ENCODE measurements at regions not wholly inside any gene's neighbourhood (a gene's known extent, or its start where the extent isn't known, plus 50 kb on each side); places are given as distances from the start of the nearest gene placed in this dataset.

DNA sequence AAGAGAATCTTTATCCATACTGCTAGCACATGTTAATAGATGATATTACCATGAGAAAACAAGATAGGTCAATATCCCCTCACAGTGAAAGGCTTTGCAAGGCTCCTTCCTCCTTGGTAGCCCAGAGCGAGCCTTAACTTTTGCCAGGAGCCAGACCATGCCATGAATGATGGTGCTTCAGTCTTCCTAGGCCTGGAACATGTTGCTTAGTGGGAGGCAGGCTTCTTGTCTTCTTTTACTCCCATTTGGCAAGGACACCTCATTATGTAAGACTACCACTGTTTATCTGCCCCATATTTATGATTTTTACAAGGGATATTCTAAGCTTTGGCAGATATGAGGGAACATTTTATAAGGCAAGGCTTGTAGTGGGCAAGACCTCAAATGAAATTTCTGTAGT, 90.8 kb downstream of the GJA1 start (continued):
- TF ChIP-seq, protein P1, sequence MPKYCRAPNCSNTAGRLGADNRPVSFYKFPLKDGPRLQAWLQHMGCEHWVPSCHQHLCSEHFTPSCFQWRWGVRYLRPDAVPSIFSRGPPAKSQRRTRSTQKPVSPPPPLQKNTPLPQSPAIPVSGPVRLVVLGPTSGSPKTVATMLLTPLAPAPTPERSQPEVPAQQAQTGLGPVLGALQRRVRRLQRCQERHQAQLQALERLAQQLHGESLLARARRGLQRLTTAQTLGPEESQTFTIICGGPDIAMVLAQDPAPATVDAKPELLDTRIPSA (CRISPR knock-in tag; IDR thresholded peaks at IDR 0.05; ENCODE audit: borderline replicate concordance), result no peak
- TF ChIP-seq GPN1 (CRISPR knock-in tag; IDR thresholded peaks at IDR 0.05; ENCODE audit: borderline replicate concordance) (no peak), KLF12 (CRISPR knock-in tag; IDR thresholded peaks at IDR 0.05; ENCODE audit: borderline replicate concordance) (no peak), ZNF343 (CRISPR knock-in tag; IDR thresholded peaks at IDR 0.05) (no peak), ZNF75D (CRISPR knock-in tag; IDR thresholded peaks at IDR 0.05; ENCODE audit: borderline replicate concordance) (no peak), CC2D1A (CRISPR knock-in tag; IDR thresholded peaks at IDR 0.05) (no peak), ZNF225 (CRISPR knock-in tag; IDR thresholded peaks at IDR 0.05) (no peak), NKX3-1 (CRISPR knock-in tag; IDR thresholded peaks at IDR 0.05) (no peak)
- TF ChIP-seq, protein P2, sequence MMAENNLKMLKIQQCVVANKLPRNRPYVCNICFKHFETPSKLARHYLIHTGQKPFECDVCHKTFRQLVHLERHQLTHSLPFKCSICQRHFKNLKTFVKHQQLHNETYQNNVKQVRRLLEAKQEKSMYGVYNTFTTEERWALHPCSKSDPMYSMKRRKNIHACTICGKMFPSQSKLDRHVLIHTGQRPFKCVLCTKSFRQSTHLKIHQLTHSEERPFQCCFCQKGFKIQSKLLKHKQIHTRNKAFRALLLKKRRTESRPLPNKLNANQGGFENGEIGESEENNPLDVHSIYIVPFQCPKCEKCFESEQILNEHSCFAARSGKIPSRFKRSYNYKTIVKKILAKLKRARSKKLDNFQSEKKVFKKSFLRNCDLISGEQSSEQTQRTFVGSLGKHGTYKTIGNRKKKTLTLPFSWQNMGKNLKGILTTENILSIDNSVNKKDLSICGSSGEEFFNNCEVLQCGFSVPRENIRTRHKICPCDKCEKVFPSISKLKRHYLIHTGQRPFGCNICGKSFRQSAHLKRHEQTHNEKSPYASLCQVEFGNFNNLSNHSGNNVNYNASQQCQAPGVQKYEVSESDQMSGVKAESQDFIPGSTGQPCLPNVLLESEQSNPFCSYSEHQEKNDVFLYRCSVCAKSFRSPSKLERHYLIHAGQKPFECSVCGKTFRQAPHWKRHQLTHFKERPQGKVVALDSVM (CRISPR knock-in tag; IDR thresholded peaks at IDR 0.05), result no peak

DNA sequence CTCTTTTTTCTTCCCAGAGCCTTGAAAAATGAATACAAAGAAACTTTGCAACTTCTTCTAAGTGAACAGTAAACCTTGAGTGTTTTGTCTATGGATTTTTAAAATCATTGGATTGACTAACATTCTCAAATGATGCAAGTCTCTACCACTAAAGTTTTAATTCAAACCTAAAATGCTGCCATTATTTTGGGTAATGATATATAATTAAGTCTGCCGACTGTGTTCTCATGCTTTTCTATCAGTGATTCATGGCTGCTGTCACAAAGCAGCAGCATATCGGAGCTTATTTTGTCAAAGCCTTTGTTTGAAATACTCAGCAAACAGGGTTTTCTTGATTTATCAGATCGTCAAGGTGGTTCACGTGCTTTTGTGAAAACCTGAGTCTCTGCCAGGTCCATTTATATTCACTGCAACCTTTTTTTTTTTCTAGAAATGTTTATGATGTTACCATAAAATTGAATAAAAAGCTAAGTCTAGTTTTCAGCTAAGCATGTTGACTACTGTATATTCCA, 96.3 kb downstream of the GJA1 start:
- no peak for TF ChIP-seq ELF3 (CRISPR knock-in tag; IDR thresholded peaks at IDR 0.05)
- TF ChIP-seq, protein P3, sequence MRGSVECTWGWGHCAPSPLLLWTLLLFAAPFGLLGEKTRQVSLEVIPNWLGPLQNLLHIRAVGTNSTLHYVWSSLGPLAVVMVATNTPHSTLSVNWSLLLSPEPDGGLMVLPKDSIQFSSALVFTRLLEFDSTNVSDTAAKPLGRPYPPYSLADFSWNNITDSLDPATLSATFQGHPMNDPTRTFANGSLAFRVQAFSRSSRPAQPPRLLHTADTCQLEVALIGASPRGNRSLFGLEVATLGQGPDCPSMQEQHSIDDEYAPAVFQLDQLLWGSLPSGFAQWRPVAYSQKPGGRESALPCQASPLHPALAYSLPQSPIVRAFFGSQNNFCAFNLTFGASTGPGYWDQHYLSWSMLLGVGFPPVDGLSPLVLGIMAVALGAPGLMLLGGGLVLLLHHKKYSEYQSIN (CRISPR knock-in tag; IDR thresholded peaks at IDR 0.05; ENCODE audit: borderline replicate concordance), result no peak
- no peak for TF ChIP-seq ZNF329 (CRISPR knock-in tag; IDR thresholded peaks at IDR 0.05; ENCODE audit: low read depth)
- no peak for TF ChIP-seq ZFX (CRISPR knock-in tag; IDR thresholded peaks at IDR 0.05; ENCODE audit: low read depth)
- TF ChIP-seq, protein P4, sequence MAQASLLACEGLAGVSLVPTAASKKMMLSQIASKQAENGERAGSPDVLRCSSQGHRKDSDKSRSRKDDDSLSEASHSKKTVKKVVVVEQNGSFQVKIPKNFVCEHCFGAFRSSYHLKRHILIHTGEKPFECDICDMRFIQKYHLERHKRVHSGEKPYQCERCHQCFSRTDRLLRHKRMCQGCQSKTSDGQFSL (CRISPR knock-in tag; IDR thresholded peaks at IDR 0.05), result no peak
- TF ChIP-seq SALL1 (CRISPR knock-in tag; IDR thresholded peaks at IDR 0.05), result no peak
- no peak for TF ChIP-seq MED13 (CRISPR knock-in tag; IDR thresholded peaks at IDR 0.05)
- no peak for TF ChIP-seq ZNF761 (CRISPR knock-in tag; conservative IDR thresholded peaks at IDR 0.05)
- no peak for TF ChIP-seq ZNF543 (CRISPR knock-in tag; IDR thresholded peaks at IDR 0.05)
- TF ChIP-seq, protein P5, sequence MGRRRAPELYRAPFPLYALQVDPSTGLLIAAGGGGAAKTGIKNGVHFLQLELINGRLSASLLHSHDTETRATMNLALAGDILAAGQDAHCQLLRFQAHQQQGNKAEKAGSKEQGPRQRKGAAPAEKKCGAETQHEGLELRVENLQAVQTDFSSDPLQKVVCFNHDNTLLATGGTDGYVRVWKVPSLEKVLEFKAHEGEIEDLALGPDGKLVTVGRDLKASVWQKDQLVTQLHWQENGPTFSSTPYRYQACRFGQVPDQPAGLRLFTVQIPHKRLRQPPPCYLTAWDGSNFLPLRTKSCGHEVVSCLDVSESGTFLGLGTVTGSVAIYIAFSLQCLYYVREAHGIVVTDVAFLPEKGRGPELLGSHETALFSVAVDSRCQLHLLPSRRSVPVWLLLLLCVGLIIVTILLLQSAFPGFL (CRISPR knock-in tag; IDR thresholded peaks at IDR 0.05), result no peak
- Histone ChIP-seq H3K9ac (ENCODE audit: insufficient read depth, low read depth, low read length) (no peak overlapping the region), H3K27me3 (ENCODE audit: control insufficient read depth in 1 of 2, insufficient read depth in 2 of 2, low read length in 2 of 2) (no peaks in the 10 kb centered on the region), H3K79me2 (ENCODE audit: insufficient read depth, low read length) (no peaks in the 10 kb centered on the region), H3K4me1 (ENCODE audit: insufficient read depth, low read length) (no peaks in the 10 kb centered on the region), H4K20me1 (ENCODE audit: insufficient read depth, low read length) (no peaks in the 10 kb centered on the region), H3K36me3 (replicated peaks in 1 of 2; ENCODE audit: control insufficient read depth in 1 of 2, insufficient read depth in 2 of 2, low read length in 2 of 2) (no peaks in the 10 kb centered on the region), H3K9me3 (ENCODE audit: low read length) (no peaks in the 10 kb centered on the region), H3K27ac (ENCODE audit: extremely low read length, insufficient read depth, low read length) (no peak overlapping the region), H3K4me3 (replicated peaks in 1 of 3; ENCODE audit: insufficient read depth in 1 of 3, low read depth in 2 of 3, low read length in 3 of 3) (no peak overlapping the region), H3K4me2 (ENCODE audit: low read depth, low read length) (no peak overlapping the region), H2AFZ (ENCODE audit: low read length) (no peak overlapping the region)
- no peak for DNase-seq (ENCODE audit: low spot score)
- 0% methylated on average over 4 of the region's 4 CpGs for WGBS (ENCODE audit: low lambda C conversion rate)
- CTCF ChIA-PET (ENCODE audit: low intra/inter-chr PET ratio, low total read pairs), result no interaction called here
- no peak for FAIRE-seq
- no TSS peak for BruUV-seq (replicated peaks)
- in situ Hi-C loops (cut with HindIII; ENCODE audit: extremely low pct_ligation_motif_present, low pct_unique_long_range_greater_than_20kb) (no loop called here), intact Hi-C loops (cut with micrococcal nuclease; ENCODE audit: unreplicated experiment) (no loop called here)
- ATAC-seq, result no peak
- POLR2A ChIA-PET, result no interaction called here
